ENCODE measurements at regions not wholly inside any gene's neighbourhood (a gene's known extent, or its start where the extent isn't known, plus 50 kb on each side); places are given as distances from the start of the nearest gene placed in this dataset.

DNA sequence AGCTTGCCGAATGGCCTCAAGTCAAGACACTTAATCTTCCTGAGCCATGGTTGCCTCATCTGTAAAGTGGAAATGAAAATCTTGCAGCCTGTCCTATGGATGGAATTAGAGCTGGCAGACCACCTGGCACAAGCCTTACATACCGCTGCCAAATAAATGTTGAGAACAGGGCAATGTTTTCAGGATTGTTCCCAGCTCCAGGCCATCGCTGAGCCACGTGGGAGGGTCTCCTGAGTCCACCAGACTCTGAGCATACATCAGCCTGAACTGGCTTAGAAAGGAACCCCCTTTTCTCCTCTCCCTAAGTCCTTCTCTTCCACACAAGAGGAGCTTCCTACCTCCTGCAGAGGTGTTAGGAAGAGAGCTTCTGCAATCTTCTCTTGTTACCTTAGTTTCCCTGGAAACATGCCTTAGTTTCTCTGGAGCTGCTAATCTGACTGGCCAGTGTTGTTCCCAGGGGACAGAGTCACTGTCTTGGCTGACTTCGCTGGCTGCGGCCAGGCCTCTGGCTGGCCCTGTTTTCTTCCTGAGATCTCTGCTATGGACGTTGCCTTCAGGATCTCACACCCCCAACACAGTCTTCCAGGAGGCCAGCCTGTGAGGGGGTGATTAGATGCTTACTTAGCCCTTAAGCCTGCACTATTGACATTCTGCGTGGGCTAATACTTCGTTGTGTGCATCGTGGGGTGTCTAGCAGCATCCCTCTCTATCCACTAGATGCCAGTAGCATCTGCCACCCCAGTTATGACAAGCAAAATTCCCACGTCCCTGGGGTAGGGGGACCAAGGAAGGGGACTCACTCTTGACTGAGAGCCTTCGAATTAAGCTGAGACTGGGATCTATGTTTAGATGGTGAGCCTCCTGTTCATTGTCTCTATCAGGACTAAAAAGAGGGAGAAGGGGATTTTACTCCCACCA is 62.2 kb downstream of the BOD1 start:
- TF ChIP-seq, protein P1, sequence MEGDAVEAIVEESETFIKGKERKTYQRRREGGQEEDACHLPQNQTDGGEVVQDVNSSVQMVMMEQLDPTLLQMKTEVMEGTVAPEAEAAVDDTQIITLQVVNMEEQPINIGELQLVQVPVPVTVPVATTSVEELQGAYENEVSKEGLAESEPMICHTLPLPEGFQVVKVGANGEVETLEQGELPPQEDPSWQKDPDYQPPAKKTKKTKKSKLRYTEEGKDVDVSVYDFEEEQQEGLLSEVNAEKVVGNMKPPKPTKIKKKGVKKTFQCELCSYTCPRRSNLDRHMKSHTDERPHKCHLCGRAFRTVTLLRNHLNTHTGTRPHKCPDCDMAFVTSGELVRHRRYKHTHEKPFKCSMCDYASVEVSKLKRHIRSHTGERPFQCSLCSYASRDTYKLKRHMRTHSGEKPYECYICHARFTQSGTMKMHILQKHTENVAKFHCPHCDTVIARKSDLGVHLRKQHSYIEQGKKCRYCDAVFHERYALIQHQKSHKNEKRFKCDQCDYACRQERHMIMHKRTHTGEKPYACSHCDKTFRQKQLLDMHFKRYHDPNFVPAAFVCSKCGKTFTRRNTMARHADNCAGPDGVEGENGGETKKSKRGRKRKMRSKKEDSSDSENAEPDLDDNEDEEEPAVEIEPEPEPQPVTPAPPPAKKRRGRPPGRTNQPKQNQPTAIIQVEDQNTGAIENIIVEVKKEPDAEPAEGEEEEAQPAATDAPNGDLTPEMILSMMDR (IDR thresholded peaks at IDR 0.05): no peak
- TF ChIP-seq KAT7 (CRISPR knock-in tag; IDR thresholded peaks at IDR 0.05; ENCODE audit: borderline replicate concordance) (no peak), NR2C2 (CRISPR knock-in tag; IDR thresholded peaks at IDR 0.05) (no peak), TEAD4 (CRISPR knock-in tag; IDR thresholded peaks at IDR 0.05) (no peak), NFYB (CRISPR knock-in tag; conservative IDR thresholded peaks at IDR 0.05; ENCODE audit: low read depth) (no peak), NR3C1 (CRISPR knock-in tag; conservative IDR thresholded peaks at IDR 0.05; ENCODE audit: low read depth) (no peak)
- TF ChIP-seq, protein P2, sequence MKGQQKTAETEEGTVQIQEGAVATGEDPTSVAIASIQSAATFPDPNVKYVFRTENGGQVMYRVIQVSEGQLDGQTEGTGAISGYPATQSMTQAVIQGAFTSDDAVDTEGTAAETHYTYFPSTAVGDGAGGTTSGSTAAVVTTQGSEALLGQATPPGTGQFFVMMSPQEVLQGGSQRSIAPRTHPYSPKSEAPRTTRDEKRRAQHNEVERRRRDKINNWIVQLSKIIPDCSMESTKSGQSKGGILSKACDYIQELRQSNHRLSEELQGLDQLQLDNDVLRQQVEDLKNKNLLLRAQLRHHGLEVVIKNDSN (CRISPR knock-in tag; IDR thresholded peaks at IDR 0.05): no peak
- TF ChIP-seq, protein P3, sequence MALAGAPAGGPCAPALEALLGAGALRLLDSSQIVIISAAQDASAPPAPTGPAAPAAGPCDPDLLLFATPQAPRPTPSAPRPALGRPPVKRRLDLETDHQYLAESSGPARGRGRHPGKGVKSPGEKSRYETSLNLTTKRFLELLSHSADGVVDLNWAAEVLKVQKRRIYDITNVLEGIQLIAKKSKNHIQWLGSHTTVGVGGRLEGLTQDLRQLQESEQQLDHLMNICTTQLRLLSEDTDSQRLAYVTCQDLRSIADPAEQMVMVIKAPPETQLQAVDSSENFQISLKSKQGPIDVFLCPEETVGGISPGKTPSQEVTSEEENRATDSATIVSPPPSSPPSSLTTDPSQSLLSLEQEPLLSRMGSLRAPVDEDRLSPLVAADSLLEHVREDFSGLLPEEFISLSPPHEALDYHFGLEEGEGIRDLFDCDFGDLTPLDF (CRISPR knock-in tag; IDR thresholded peaks at IDR 0.05): no peak
- TF ChIP-seq, protein P4, sequence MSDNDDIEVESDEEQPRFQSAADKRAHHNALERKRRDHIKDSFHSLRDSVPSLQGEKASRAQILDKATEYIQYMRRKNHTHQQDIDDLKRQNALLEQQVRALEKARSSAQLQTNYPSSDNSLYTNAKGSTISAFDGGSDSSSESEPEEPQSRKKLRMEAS (CRISPR knock-in tag; IDR thresholded peaks at IDR 0.05): no peak
- TF ChIP-seq, protein P5, sequence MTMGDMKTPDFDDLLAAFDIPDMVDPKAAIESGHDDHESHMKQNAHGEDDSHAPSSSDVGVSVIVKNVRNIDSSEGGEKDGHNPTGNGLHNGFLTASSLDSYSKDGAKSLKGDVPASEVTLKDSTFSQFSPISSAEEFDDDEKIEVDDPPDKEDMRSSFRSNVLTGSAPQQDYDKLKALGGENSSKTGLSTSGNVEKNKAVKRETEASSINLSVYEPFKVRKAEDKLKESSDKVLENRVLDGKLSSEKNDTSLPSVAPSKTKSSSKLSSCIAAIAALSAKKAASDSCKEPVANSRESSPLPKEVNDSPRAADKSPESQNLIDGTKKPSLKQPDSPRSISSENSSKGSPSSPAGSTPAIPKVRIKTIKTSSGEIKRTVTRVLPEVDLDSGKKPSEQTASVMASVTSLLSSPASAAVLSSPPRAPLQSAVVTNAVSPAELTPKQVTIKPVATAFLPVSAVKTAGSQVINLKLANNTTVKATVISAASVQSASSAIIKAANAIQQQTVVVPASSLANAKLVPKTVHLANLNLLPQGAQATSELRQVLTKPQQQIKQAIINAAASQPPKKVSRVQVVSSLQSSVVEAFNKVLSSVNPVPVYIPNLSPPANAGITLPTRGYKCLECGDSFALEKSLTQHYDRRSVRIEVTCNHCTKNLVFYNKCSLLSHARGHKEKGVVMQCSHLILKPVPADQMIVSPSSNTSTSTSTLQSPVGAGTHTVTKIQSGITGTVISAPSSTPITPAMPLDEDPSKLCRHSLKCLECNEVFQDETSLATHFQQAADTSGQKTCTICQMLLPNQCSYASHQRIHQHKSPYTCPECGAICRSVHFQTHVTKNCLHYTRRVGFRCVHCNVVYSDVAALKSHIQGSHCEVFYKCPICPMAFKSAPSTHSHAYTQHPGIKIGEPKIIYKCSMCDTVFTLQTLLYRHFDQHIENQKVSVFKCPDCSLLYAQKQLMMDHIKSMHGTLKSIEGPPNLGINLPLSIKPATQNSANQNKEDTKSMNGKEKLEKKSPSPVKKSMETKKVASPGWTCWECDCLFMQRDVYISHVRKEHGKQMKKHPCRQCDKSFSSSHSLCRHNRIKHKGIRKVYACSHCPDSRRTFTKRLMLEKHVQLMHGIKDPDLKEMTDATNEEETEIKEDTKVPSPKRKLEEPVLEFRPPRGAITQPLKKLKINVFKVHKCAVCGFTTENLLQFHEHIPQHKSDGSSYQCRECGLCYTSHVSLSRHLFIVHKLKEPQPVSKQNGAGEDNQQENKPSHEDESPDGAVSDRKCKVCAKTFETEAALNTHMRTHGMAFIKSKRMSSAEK (CRISPR knock-in tag; IDR thresholded peaks at IDR 0.05; ENCODE audit: borderline replicate concordance): no peak

Data from WTC11 (cell line).